CD4-positive, alpha-beta T cell treated with Interleukin-21 for 1 hour (primary cell): ENCODE measurements at regions not wholly inside any gene's neighbourhood (a gene's known extent, or its start where the extent isn't known, plus 50 kb on each side); places are given as distances from the start of the nearest gene placed in this dataset.

ENCODE experiments used
- DNase-seq: peaks from one replicate; pipeline ENCODE4 v3.0.0-alpha.2; 2020

DNA sequence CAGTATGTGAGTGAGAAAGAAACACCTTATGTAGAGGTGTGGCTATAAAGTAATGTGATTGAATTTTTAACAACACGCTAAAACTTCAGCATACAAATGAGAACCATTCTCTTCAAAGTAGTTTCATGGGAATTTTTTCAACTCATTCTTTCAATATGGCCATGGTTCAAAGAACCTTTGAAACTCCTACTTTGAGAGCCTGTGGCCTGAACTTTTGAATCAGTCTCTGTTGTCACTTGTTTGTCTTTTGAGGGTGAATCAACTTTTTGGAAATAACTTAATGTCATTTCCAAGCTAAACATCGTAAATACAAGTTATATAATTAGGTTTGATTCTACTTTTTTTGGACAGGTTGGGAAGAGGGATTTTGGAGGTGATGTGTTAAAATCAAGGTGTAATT lies 49.9 kb upstream of the CASK start:
- DNase-seq, result no peak
